RWPE2 (cell line): ENCODE measurements at regions not wholly inside any gene's neighbourhood (a gene's known extent, or its start where the extent isn't known, plus 50 kb on each side); places are given as distances from the start of the nearest gene placed in this dataset.

Experiments
- ATAC-seq: fragments of 200-7000 bp; cut with Tn5 transposase; 3 replicates; pipeline ENCODE4 v1.9.1; 2021; ENCODE audit warnings: low read depth
- DNase-seq: peaks from one replicate; pipeline ENCODE4 v3.0.0-alpha.2; 2020; ENCODE audit warnings: low spot score
- H3K27ac ChIP-seq: fragments of 450-650 bp; 2 replicates; pipeline ENCODE4 v1.5.1; 2017; ENCODE audit warnings: mild to moderate bottlenecking; ENCODE audit not compliant: poor library complexity, severe bottlenecking
- H3K27me3 ChIP-seq: fragments of 250-450 bp; sonication (Bioruptor Pico); 2 replicates; pipeline ENCODE4 v1.5.1; 2021; ENCODE audit warnings: mild to moderate bottlenecking, moderate library complexity; ENCODE audit not compliant: insufficient read depth, poor library complexity, severe bottlenecking
- H3K36me3 ChIP-seq: fragments of 250-450 bp; sonication (Bioruptor Pico); 2 replicates; pipeline ENCODE4 v1.5.1; 2020; ENCODE audit warnings: low read depth, mild to moderate bottlenecking, moderate library complexity
- H3K4me1 ChIP-seq: fragments of 250-450 bp; sonication (Bioruptor Pico); 2 replicates; pipeline ENCODE4 v1.5.1; 2021; ENCODE audit warnings: mild to moderate bottlenecking, moderate library complexity; ENCODE audit not compliant: insufficient read depth, poor library complexity, severe bottlenecking
- H3K4me3 ChIP-seq: fragments of 250-450 bp; sonication (Bioruptor Pico); 2 replicates; pipeline ENCODE4 v1.5.1; 2021; ENCODE audit warnings: mild to moderate bottlenecking, moderate library complexity; ENCODE audit not compliant: severe bottlenecking
- H3K9me3 ChIP-seq: fragments of 250-450 bp; sonication (Bioruptor Pico); 2 replicates; pipeline ENCODE4 v1.5.1; 2021; ENCODE audit warnings: mild to moderate bottlenecking, moderate library complexity; ENCODE audit not compliant: severe bottlenecking
- TF ChIP-seq, protein P1 (sequence below): fragments of 450-650 bp; IDR thresholded peaks from one replicate; pipeline ENCODE4 v1.5.1; 2017; ENCODE audit warnings: mild to moderate bottlenecking, moderate library complexity; ENCODE audit not compliant: poor library complexity, severe bottlenecking

DNA sequence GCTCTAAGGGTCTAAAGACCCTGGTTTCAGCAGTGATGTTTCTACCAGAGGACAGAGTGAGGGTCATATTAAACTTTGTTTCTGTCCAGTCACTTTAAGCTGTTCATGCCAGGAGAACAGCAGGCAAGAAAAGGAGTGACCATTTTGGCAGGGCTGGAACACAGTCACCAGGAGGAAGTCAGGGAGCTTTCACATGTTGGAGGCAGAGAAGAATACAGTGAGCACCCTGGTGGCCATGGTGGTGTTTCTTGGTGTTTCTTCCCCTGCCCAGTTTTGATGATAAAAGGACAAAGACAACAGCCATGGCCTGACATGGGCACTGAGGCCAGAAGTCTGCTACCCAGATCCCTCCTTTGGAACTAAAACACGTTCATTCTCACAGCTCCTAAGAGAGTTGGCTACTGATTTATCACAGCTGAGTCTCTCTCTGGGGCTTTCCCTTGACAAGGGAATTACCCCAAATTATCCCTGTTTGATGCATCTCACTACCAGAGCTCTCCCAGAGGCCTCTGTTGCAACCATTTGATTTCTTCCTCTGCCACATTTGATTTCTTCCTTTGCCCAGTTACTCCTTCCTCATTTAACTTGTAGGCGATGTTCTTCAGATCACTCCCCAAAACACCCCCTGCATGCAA, 106.4 kb upstream of the NWD2 start:
- no peaks in the 10 kb centered on the region for H3K27me3 ChIP-seq
- H3K4me3 ChIP-seq = no peak overlapping the region
- no peak for ATAC-seq
- no peaks in the 10 kb centered on the region for H3K4me1 ChIP-seq
- H3K9me3 ChIP-seq = no peaks in the 10 kb centered on the region
- DNase-seq = no peak
- H3K27ac ChIP-seq = no peak overlapping the region
- no peaks in the 10 kb centered on the region for H3K36me3 ChIP-seq
- TF ChIP-seq, protein P1, sequence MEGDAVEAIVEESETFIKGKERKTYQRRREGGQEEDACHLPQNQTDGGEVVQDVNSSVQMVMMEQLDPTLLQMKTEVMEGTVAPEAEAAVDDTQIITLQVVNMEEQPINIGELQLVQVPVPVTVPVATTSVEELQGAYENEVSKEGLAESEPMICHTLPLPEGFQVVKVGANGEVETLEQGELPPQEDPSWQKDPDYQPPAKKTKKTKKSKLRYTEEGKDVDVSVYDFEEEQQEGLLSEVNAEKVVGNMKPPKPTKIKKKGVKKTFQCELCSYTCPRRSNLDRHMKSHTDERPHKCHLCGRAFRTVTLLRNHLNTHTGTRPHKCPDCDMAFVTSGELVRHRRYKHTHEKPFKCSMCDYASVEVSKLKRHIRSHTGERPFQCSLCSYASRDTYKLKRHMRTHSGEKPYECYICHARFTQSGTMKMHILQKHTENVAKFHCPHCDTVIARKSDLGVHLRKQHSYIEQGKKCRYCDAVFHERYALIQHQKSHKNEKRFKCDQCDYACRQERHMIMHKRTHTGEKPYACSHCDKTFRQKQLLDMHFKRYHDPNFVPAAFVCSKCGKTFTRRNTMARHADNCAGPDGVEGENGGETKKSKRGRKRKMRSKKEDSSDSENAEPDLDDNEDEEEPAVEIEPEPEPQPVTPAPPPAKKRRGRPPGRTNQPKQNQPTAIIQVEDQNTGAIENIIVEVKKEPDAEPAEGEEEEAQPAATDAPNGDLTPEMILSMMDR = no peak

DNA sequence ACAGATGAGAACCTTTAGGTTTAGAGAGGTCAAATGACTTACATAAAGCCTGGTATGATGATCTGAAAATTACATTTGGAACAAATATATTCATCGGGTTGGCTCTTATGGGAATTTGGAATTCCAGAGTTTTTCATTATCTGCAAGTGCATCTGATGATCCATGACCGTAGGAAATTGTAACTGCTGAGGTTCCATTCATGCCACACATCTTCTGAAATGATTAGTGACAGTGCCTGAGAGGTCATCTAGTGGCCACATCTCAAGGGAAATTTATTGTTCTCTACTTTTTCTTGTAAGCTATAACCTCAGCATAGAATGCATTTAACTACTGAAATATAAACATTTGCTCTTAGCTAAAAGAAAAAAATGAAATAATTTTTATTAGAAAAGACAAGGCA, 105.8 kb upstream of the NWD2 start:
- no peaks in the 10 kb centered on the region for H3K4me1 ChIP-seq
- DNase-seq (no peak), ATAC-seq (no peak)
- no peak overlapping the region for H3K4me3 ChIP-seq
- no peaks in the 10 kb centered on the region for H3K27me3 ChIP-seq
- no peak overlapping the region for H3K27ac ChIP-seq
- H3K9me3 ChIP-seq = no peaks in the 10 kb centered on the region
- no peaks in the 10 kb centered on the region for H3K36me3 ChIP-seq
- TF ChIP-seq, protein P1 = no peak

DNA sequence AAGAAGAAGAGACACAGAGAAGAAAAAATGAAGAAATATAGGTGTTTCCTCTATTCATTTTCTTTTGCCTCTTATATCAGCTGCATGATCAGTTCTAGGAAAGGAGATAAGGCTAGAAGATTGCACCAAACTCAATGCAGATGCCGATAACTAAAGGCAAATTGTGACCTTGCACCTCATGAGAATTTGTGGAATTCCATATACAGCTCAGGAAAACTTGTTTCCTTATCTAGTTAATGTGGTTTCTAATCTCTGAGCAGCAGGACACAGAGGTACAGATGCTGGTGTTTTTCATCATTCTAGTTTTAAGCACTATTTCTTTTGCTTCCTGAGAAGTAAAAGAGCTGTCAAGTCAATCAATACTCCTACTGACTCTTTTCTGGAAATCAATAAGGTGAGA, 104.6 kb upstream of the NWD2 start:
- no peaks in the 10 kb centered on the region for H3K9me3 ChIP-seq
- DNase-seq (no peak), ATAC-seq (no peak)
- no peaks in the 10 kb centered on the region for H3K4me1 ChIP-seq
- no peaks in the 10 kb centered on the region for H3K36me3 ChIP-seq
- H3K4me3 ChIP-seq = no peak overlapping the region
- TF ChIP-seq, protein P1 = no peak
- no peak overlapping the region for H3K27ac ChIP-seq
- H3K27me3 ChIP-seq = no peaks in the 10 kb centered on the region

DNA sequence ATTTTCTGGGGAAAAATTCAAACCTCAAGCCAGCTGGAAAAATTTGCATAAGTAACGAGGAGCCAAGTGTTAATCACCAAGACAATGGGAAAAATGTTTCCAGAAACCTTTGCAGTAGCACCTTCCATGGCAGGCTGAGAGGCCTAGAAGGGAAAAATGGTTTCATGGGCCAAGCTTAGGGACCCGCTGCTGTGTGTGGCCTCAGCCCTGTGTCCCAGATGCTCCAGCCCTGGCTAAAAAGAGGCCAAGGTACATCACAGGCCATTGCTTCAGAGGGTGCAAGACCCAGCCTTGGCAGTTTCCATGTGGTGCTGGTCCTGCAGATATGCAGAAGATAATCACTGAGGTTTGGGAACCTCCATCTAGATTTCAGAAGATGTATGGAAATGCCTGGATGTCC, 98.3 kb upstream of the NWD2 start:
- ATAC-seq (no peak), DNase-seq (no peak)
- Histone ChIP-seq H3K36me3 (no peaks in the 10 kb centered on the region), H3K9me3 (no peaks in the 10 kb centered on the region), H3K4me3 (no peak overlapping the region), H3K27me3 (no peaks in the 10 kb centered on the region), H3K27ac (no peak overlapping the region), H3K4me1 (no peaks in the 10 kb centered on the region)
- TF ChIP-seq, protein P1 = no peak

DNA sequence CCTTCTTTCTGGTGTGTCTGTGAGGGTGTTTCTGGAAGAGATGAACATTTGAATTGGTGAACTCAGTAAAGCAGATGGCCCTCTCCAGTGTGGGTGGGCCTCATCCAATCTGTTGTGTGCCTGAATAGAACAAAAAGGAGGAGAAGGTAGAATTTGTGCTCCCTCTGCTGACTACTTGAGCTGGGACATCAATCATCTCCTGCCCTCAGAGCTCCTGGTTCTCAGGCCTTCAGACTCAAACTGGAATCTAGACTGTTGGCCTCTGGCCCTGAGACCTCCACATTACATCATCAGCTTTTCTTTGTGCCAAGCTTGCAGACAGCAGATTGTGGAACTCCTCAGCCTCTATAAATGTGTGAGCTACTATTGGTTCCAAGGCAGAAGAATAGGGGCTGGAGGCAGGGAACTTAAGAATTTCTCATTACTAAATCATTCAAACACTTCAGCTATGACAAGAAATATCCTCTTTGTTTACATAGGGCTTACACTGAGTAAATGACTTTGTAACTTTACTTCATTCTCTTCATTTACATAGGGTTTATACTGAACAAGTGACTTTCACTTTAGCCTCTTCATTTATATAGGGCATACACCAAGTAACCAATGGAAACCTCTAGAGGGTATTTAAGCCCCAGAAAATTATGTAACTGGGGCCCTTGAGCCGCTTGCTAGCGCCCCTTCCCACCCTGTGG, 86.9 kb upstream of the NWD2 start:
- DNase-seq (no peak), ATAC-seq (no peak)
- Histone ChIP-seq H3K4me1 (no peaks in the 10 kb centered on the region), H3K9me3 (no peaks in the 10 kb centered on the region), H3K27ac (no peak overlapping the region), H3K4me3 (no peak overlapping the region), H3K27me3 (no peaks in the 10 kb centered on the region), H3K36me3 (no peaks in the 10 kb centered on the region)
- TF ChIP-seq, protein P1 = no peak
